ENCODE measurements at regions not wholly inside any gene's neighbourhood (a gene's known extent, or its start where the extent isn't known, plus 50 kb on each side); places are given as distances from the start of the nearest gene placed in this dataset.
A peak's percentile ranks its signal among the peaks of the same experiment; 100 is the strongest.

DNA sequence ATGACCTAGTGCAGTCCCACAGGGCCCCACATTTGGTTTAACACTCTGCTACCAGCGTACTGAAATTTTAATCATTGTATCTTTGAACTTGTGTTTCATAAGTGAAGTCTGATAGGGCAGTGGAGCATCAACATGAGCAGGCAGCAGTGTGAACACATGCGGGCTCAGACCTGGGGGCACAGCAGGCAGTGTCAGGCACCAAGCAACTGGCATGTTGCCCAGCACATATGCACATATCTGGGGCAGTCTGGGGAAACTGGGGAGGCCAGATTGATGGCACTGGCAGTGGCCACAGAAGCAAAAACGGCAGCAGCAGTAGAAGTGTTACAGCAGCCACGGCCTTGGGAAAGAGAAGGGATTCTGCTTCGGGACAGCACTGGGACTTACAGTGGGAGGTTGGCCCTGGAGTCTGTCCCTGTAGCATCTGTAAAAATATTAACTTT, 353.9 kb upstream of the KCNMB2 start:
- DNase-seq (ENCODE audit: low read depth), result no peak
- TF ChIP-seq, protein P1, sequence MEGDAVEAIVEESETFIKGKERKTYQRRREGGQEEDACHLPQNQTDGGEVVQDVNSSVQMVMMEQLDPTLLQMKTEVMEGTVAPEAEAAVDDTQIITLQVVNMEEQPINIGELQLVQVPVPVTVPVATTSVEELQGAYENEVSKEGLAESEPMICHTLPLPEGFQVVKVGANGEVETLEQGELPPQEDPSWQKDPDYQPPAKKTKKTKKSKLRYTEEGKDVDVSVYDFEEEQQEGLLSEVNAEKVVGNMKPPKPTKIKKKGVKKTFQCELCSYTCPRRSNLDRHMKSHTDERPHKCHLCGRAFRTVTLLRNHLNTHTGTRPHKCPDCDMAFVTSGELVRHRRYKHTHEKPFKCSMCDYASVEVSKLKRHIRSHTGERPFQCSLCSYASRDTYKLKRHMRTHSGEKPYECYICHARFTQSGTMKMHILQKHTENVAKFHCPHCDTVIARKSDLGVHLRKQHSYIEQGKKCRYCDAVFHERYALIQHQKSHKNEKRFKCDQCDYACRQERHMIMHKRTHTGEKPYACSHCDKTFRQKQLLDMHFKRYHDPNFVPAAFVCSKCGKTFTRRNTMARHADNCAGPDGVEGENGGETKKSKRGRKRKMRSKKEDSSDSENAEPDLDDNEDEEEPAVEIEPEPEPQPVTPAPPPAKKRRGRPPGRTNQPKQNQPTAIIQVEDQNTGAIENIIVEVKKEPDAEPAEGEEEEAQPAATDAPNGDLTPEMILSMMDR (IDR thresholded peaks at IDR 0.05; ENCODE audit: control insufficient read depth, insufficient read depth, low read depth, low read length, missing control alignments), result no peak
- no peak overlapping the region for H3K4me3 ChIP-seq (ENCODE audit: control insufficient read depth, low read depth, low read length)

- DNase-seq (ENCODE audit: low read depth), result no peak
- H3K4me3 ChIP-seq (ENCODE audit: control insufficient read depth, low read depth, low read length), result no peak overlapping the region
- TF ChIP-seq, protein P1 (IDR thresholded peaks at IDR 0.05; ENCODE audit: control insufficient read depth, insufficient read depth, low read depth, low read length, missing control alignments), result no peak
Measured at GRCh38 chr3:178184833-178185232, 351.4 kb upstream of the KCNMB2 start.

- TF ChIP-seq, protein P1 (IDR thresholded peaks at IDR 0.05; ENCODE audit: control insufficient read depth, insufficient read depth, low read depth, low read length, missing control alignments), result no peak
- H3K4me3 ChIP-seq (ENCODE audit: control insufficient read depth, low read depth, low read length), result no peak overlapping the region
- no peak for DNase-seq (ENCODE audit: low read depth)
Measured at GRCh38 chr3:178186666-178187065, 349.6 kb upstream of the KCNMB2 start.

GRCh38 chr3:178189854-178190253, 346.4 kb upstream of the KCNMB2 start:
- no peak for DNase-seq (ENCODE audit: low read depth)
- H3K4me3 ChIP-seq (ENCODE audit: control insufficient read depth, low read depth, low read length), result no peak overlapping the region
- TF ChIP-seq, protein P1 (IDR thresholded peaks at IDR 0.05; ENCODE audit: control insufficient read depth, insufficient read depth, low read depth, low read length, missing control alignments), result no peak

DNA sequence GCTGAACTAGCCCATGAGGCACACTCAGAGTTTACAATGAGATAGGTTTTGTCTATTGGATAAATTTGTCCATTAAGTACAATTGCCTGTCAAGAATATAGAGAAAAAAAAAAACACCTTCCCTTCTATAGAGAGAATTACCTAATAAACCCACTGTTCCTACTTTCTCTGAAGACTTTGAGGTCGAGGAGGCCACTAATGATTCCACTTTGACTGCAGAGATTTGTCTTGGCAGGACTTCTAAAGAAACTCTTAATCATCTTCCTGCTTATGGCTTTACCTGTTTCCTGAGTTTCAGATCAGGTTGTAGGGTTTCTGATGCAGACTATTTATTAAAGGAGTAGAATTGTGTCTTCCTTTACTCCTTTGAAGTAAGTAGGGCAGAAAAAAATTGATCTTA, 342.4 kb upstream of the KCNMB2 start:
- TF ChIP-seq, protein P1 (IDR thresholded peaks at IDR 0.05; ENCODE audit: control insufficient read depth, insufficient read depth, low read depth, low read length, missing control alignments), result no peak
- no peak for DNase-seq (ENCODE audit: low read depth)
- no peak overlapping the region for H3K4me3 ChIP-seq (ENCODE audit: control insufficient read depth, low read depth, low read length)

DNA sequence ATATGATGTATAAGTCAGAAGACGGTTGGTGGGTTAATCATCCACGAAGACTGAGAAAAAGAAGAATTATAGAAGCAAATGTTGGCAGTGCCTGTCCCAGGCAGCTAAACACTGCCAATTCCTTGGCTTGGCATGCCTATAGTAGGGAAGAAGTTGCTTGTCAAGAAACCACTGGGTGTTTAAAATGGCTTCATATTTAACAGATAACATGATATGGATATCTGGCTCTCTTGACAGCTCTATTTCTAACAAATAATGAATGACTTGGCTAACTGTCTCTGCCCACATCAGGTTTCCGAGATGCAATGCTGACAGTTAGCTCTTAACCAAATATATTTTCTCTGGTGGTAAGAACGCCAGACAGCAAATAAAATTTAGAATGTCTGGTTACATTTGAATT, 341.7 kb upstream of the KCNMB2 start:
- no peak for DNase-seq (ENCODE audit: low read depth)
- no peak overlapping the region for H3K4me3 ChIP-seq (ENCODE audit: control insufficient read depth, low read depth, low read length)
- TF ChIP-seq, protein P1 (IDR thresholded peaks at IDR 0.05; ENCODE audit: control insufficient read depth, insufficient read depth, low read depth, low read length, missing control alignments), result no peak

GRCh38 chr3:178195824-178196223, 340.4 kb upstream of the KCNMB2 start:
- no peak overlapping the region for H3K4me3 ChIP-seq (ENCODE audit: control insufficient read depth, low read depth, low read length)
- DNase-seq (ENCODE audit: low read depth), result peak; percentile 21
- TF ChIP-seq, protein P1 (IDR thresholded peaks at IDR 0.05; ENCODE audit: control insufficient read depth, insufficient read depth, low read depth, low read length, missing control alignments), result no peak
